Thyroid gland (tissue), 4 donors: ENCODE measurements at regions not wholly inside any gene's neighbourhood (a gene's known extent, or its start where the extent isn't known, plus 50 kb on each side); places are given as distances from the start of the nearest gene placed in this dataset.

Experiments
- CTCF ChIP-seq, 6 experiments: fragments of 200-600 bp in 3 of 6; fragments of 450-650 bp in 3 of 6; sonication (generic) in 3 of 6; IDR thresholded peaks; one replicate each; pipeline ENCODE4 v1.5.1; 2016 to 2019; ENCODE audit warnings: antibody characterized with exemption in 6 of 6, mild to moderate bottlenecking in 2 of 6, inconsistent platforms in 1 of 6, moderate library complexity in 1 of 6
- POLR2A ChIP-seq, 2 donors: fragments of 450-650 bp; IDR thresholded peaks; one replicate each; pipeline ENCODE4 v1.6.1; 2017; ENCODE audit warnings: antibody characterized with exemption in 2 of 2, mild to moderate bottlenecking in 2 of 2, moderate library complexity in 1 of 2

DNA sequence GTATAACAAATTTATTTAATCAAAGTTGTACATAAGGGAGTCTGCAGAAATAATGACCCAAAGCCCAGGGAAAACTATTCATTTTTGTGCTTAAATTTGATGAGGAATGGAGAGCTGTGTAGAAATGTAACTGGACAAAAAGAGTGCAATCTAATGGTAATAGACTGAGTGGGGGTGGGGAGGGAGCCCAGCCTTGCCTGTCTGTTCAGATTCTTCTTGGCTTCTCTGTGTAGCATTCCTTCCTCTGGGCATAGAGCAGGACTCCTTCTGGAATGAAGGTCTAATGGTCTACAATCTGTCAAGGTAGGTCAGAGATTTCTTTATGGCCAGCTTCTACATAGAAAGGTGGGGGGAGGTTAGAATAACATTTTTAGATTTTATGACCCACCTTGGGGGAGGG, 126.1 kb downstream of the SYT10 start:
- TF ChIP-seq CTCF (IDR thresholded peaks at IDR 0.05) (no peak), POLR2A (IDR thresholded peaks at IDR 0.05) (no peak)
